ENCODE measurements at regions not wholly inside any gene's neighbourhood (a gene's known extent, or its start where the extent isn't known, plus 50 kb on each side); places are given as distances from the start of the nearest gene placed in this dataset.

- Histone ChIP-seq H3K4me3 (ENCODE audit: low read length) (no peak overlapping the region), H3K27ac (ENCODE audit: low read depth, low read length) (no peak overlapping the region), H3K27me3 (ENCODE audit: control insufficient read depth, insufficient read depth, low read length) (no peaks in the 10 kb centered on the region), H3K4me1 (ENCODE audit: control insufficient read depth, insufficient read depth, low read length) (no peaks in the 10 kb centered on the region), H3K9ac (ENCODE audit: low read length) (no peak overlapping the region), H3K36me3 (ENCODE audit: control insufficient read depth, insufficient read depth, low read length) (no peaks in the 10 kb centered on the region)
Observed at GRCh38 chr10:64454962-64455361, 933.8 kb downstream of the REEP3 start.

DNA sequence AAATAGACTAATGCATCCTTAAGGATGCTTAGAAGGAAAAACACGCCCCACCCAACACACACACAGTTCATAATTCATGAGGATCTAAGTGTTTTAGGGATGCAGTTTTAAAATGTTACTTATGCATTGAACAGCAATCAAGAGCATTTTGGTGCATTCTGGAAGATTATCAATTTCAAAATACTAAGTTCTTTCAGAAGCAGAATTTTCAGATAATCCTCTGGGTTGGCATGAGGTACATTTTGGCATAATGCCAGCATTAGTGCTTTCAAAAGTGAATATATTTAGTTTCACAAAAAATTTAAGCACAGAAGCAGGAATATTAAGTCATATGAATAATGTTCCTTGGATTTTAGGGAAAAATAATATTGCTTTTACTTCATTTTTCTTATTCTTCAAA lies 937.1 kb downstream of the REEP3 start:
- Histone ChIP-seq H3K4me3 (ENCODE audit: low read length) (no peak overlapping the region), H3K27ac (ENCODE audit: low read depth, low read length) (no peak overlapping the region), H3K27me3 (ENCODE audit: control insufficient read depth, insufficient read depth, low read length) (no peaks in the 10 kb centered on the region), H3K9ac (ENCODE audit: low read length) (no peak overlapping the region), H3K36me3 (ENCODE audit: control insufficient read depth, insufficient read depth, low read length) (no peaks in the 10 kb centered on the region), H3K4me1 (ENCODE audit: control insufficient read depth, insufficient read depth, low read length) (no peaks in the 10 kb centered on the region)

DNA sequence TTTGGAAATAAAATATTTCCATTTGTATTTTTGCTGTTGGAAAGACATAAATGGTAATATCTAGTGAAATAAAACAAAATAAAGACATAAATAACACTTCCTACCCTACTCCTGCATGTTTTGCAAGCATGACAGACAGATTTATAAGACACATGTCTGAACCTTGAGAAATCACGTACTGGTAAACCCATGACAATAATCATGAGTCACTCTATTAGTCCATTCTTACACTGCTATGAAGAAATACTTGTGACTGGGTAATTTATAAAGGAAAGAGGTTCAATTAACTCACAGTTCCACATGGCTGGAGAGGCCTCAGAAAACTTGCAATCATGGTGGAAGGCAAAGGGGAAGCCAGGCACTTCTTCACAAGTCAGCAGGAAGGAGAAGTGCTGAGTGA lies 942.2 kb downstream of the REEP3 start:
- no peak overlapping the region for H3K9ac ChIP-seq (ENCODE audit: low read length)
- no peaks in the 10 kb centered on the region for H3K4me1 ChIP-seq (ENCODE audit: control insufficient read depth, insufficient read depth, low read length)
- no peaks in the 10 kb centered on the region for H3K36me3 ChIP-seq (ENCODE audit: control insufficient read depth, insufficient read depth, low read length)
- H3K4me3 ChIP-seq (ENCODE audit: low read length) = no peak overlapping the region
- H3K27ac ChIP-seq (ENCODE audit: low read depth, low read length) = no peak overlapping the region
- H3K27me3 ChIP-seq (ENCODE audit: control insufficient read depth, insufficient read depth, low read length) = no peaks in the 10 kb centered on the region

DNA sequence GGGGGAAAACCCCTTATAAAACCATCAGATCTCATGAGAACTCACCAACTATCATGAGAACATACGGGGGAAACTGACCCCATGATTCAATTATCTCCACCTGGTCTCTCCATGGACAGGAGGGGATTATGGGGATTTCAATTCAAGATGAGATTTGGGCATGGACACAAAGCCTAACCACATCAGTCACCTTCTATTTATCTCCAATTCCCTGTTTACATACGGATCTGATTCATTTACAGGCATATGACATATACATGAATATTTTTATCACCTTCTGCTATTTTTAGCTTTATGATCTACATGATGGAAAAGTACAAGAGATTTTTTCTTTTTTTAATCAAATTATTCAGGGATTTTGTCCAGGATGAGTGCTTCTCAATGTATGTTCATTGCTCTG lies 944.5 kb downstream of the REEP3 start:
- H3K4me3 ChIP-seq (ENCODE audit: low read length) = no peak overlapping the region
- no peaks in the 10 kb centered on the region for H3K4me1 ChIP-seq (ENCODE audit: control insufficient read depth, insufficient read depth, low read length)
- H3K9ac ChIP-seq (ENCODE audit: low read length) = no peak overlapping the region
- H3K27ac ChIP-seq (ENCODE audit: low read depth, low read length) = no peak overlapping the region
- H3K27me3 ChIP-seq (ENCODE audit: control insufficient read depth, insufficient read depth, low read length) = no peaks in the 10 kb centered on the region
- no peaks in the 10 kb centered on the region for H3K36me3 ChIP-seq (ENCODE audit: control insufficient read depth, insufficient read depth, low read length)

DNA sequence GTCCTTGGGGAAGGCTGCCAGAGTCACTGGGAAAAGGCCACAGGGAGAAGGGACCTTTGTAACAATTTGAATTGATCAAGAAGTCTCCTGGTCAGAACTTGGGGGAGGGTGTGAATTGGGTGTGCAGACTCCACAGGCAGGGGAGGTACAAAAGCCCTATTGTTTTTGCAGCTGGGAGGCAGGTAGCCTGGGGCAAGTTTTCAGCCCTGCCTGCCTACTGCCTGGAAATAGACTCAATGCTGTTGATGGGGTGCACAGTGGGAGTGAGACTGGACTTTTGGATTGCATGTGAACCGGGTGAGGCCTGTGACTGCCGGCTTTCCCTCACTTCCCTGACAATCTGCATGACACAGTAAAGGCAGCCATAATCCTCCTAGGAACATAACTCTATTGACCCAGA lies 947.0 kb downstream of the REEP3 start:
- Histone ChIP-seq H3K4me3 (ENCODE audit: low read length) (no peak overlapping the region), H3K36me3 (ENCODE audit: control insufficient read depth, insufficient read depth, low read length) (no peaks in the 10 kb centered on the region), H3K27me3 (ENCODE audit: control insufficient read depth, insufficient read depth, low read length) (no peaks in the 10 kb centered on the region), H3K4me1 (ENCODE audit: control insufficient read depth, insufficient read depth, low read length) (no peaks in the 10 kb centered on the region), H3K27ac (ENCODE audit: low read depth, low read length) (no peak overlapping the region), H3K9ac (ENCODE audit: low read length) (no peak overlapping the region)

DNA sequence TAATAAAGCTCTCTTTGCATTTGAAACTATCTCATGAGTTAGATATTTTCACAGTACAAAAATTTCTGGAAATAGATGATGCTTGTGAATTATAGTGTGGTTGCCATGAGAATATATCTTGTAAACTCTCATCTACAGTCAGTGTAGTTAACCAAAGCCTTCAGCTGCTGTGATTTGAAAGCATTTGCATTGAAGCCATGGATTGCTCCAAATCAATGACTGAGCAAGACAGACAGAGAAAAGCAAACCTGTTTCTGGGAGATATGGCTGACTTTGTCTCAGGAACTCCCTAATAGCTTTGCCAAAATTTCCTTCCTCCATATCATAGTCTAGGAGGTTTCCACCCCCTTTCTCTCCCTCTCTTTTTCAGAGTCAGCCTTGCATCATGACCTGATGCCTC lies 955.3 kb downstream of the REEP3 start:
- Histone ChIP-seq H3K9ac (ENCODE audit: low read length) (no peak overlapping the region), H3K27ac (ENCODE audit: low read depth, low read length) (no peak overlapping the region)

DNA sequence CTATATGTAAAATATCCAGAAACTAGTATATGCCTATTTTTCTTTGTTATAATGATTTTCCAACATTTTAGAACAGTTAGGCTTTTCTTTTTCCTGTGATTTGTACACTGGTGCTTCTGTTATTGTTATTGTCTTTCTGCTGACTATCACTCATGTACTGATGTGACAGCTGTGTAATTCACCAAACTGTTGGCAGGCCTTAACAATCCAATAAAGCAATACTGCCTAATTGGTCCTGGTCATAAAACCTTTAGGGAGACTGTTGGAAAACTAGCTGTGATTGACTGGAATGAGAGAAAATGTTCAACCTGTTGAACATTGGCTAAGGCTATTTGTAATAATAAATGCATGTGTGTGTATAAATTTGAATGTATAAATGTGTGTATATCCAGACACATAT lies 956.6 kb downstream of the REEP3 start:
- H3K4me1 ChIP-seq (ENCODE audit: control insufficient read depth, insufficient read depth, low read length) = no peaks in the 10 kb centered on the region
- H3K27ac ChIP-seq (ENCODE audit: low read depth, low read length) = no peak overlapping the region
- H3K36me3 ChIP-seq (ENCODE audit: control insufficient read depth, insufficient read depth, low read length) = no peaks in the 10 kb centered on the region
- H3K9ac ChIP-seq (ENCODE audit: low read length) = no peak overlapping the region
- no peaks in the 10 kb centered on the region for H3K27me3 ChIP-seq (ENCODE audit: control insufficient read depth, insufficient read depth, low read length)
- no peak overlapping the region for H3K4me3 ChIP-seq (ENCODE audit: low read length)

More for the DNA sequence above, 955.3 kb downstream of the REEP3 start:
- H3K4me1 ChIP-seq (ENCODE audit: control insufficient read depth, insufficient read depth, low read length) = no peaks in the 10 kb centered on the region
- H3K4me3 ChIP-seq (ENCODE audit: low read length) = no peak overlapping the region
- no peaks in the 10 kb centered on the region for H3K27me3 ChIP-seq (ENCODE audit: control insufficient read depth, insufficient read depth, low read length)
- no peaks in the 10 kb centered on the region for H3K36me3 ChIP-seq (ENCODE audit: control insufficient read depth, insufficient read depth, low read length)

DNA sequence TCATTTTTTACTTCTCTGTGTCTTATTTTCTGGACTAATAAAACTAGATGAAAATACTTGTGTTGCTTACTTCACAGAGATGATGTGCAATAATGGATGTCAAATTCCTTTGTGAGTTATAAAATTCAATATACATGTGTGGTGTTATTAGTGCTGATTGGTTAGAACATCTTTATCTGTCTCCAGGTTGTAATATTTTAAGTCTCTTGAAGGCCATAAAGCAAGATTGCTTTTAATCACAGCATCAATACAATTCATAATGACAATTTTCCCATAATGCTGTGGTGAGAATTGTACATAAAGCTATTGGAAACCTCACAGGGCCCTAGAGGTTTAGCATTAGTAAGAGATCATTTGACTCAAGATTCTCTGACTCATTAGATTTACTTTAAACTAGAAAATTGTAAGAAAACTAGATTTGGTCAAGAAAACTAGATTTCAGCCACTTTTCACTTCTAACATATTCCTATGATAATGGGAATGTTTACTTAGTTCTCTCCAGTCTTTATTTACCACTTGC lies 963.7 kb downstream of the REEP3 start:
- Histone ChIP-seq H3K27ac (ENCODE audit: low read depth, low read length) (no peak overlapping the region), H3K36me3 (ENCODE audit: control insufficient read depth, insufficient read depth, low read length) (no peaks in the 10 kb centered on the region), H3K9ac (ENCODE audit: low read length) (no peak overlapping the region), H3K4me1 (ENCODE audit: control insufficient read depth, insufficient read depth, low read length) (no peaks in the 10 kb centered on the region), H3K4me3 (ENCODE audit: low read length) (no peak overlapping the region), H3K27me3 (ENCODE audit: control insufficient read depth, insufficient read depth, low read length) (no peaks in the 10 kb centered on the region)

DNA sequence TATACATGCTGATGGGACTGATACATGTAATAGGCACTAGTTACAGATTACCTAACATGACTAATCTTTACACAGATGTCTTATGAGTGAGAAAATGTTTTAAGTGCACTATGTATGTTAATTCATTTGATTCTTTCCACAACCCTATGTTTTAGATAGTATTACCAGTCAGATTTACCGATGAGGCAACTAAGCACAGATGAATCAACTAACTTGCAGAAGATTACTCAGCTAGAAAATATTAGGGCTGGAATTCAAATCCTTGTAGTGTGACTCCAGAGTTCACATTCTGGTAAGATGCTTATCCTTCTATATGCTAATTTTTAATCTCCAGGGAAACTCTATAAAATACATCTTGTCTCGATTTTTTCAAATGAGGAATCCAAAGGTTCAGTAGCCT lies 964.9 kb downstream of the REEP3 start:
- Histone ChIP-seq H3K9ac (ENCODE audit: low read length) (no peak overlapping the region), H3K27me3 (ENCODE audit: control insufficient read depth, insufficient read depth, low read length) (no peaks in the 10 kb centered on the region), H3K4me3 (ENCODE audit: low read length) (no peak overlapping the region), H3K27ac (ENCODE audit: low read depth, low read length) (no peak overlapping the region), H3K4me1 (ENCODE audit: control insufficient read depth, insufficient read depth, low read length) (no peaks in the 10 kb centered on the region), H3K36me3 (ENCODE audit: control insufficient read depth, insufficient read depth, low read length) (no peaks in the 10 kb centered on the region)

- H3K4me1 ChIP-seq (ENCODE audit: control insufficient read depth, insufficient read depth, low read length) = no peaks in the 10 kb centered on the region
- H3K27me3 ChIP-seq (ENCODE audit: control insufficient read depth, insufficient read depth, low read length) = no peaks in the 10 kb centered on the region
- no peak overlapping the region for H3K9ac ChIP-seq (ENCODE audit: low read length)
- no peak overlapping the region for H3K4me3 ChIP-seq (ENCODE audit: low read length)
- H3K36me3 ChIP-seq (ENCODE audit: control insufficient read depth, insufficient read depth, low read length) = no peaks in the 10 kb centered on the region
- H3K27ac ChIP-seq (ENCODE audit: low read depth, low read length) = no peak overlapping the region
Observed at GRCh38 chr10:64486901-64487300, 965.7 kb downstream of the REEP3 start.

DNA sequence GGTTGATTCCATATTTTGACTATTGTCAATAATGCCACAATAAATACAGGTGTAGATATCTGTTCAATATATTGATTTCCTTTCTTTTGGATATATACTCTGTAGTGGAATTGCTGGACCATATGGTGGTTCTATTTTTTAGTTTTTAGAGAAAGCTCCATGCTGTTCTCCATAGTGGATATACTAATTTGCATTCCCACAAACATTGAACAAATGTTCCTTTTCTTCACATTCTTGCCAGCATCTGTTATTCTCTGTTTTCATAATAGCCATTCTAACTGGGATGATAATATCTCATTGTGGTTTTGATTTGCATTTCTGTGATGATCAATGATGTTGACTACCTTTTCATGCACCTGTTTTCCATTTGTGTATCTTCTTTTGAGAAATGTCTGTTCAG lies 973.7 kb downstream of the REEP3 start:
- Histone ChIP-seq H3K9ac (ENCODE audit: low read length) (no peak overlapping the region), H3K4me1 (ENCODE audit: control insufficient read depth, insufficient read depth, low read length) (no peaks in the 10 kb centered on the region), H3K36me3 (ENCODE audit: control insufficient read depth, insufficient read depth, low read length) (no peaks in the 10 kb centered on the region)

GRCh38 chr10:64497306-64497705 lies 976.1 kb downstream of the REEP3 start:
- H3K4me3 ChIP-seq (ENCODE audit: low read length) = no peak overlapping the region
- no peaks in the 10 kb centered on the region for H3K36me3 ChIP-seq (ENCODE audit: control insufficient read depth, insufficient read depth, low read length)
- H3K27ac ChIP-seq (ENCODE audit: low read depth, low read length) = no peak overlapping the region
- no peak overlapping the region for H3K9ac ChIP-seq (ENCODE audit: low read length)
- H3K27me3 ChIP-seq (ENCODE audit: control insufficient read depth, insufficient read depth, low read length) = no peaks in the 10 kb centered on the region
- no peaks in the 10 kb centered on the region for H3K4me1 ChIP-seq (ENCODE audit: control insufficient read depth, insufficient read depth, low read length)

More for the DNA sequence above, 973.7 kb downstream of the REEP3 start:
- no peak overlapping the region for H3K4me3 ChIP-seq (ENCODE audit: low read length)
- H3K27ac ChIP-seq (ENCODE audit: low read depth, low read length) = no peak overlapping the region
- H3K27me3 ChIP-seq (ENCODE audit: control insufficient read depth, insufficient read depth, low read length) = no peaks in the 10 kb centered on the region

DNA sequence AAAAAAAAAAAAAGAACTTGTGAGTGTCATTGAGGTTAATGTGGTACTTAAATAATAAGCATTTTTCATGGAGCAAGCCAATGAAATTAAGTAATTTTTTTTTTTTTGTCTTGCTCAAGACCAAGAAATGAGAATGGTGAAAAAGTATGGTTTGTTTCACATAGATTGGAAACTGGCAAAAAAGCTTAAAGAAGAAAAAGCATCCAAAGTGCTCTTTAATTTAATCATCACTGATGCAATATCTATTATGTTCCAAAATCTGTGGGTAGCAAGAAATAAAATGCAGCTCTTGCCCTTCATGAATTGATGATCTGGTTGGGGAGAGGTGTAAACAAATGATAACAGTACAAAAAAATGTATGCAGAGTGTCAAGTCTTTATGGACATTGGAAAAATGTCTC lies 980.6 kb downstream of the REEP3 start:
- H3K4me1 ChIP-seq (ENCODE audit: control insufficient read depth, insufficient read depth, low read length) = no peaks in the 10 kb centered on the region

More for the DNA sequence above, 980.6 kb downstream of the REEP3 start:
- Histone ChIP-seq H3K27ac (ENCODE audit: low read depth, low read length) (no peak overlapping the region), H3K27me3 (ENCODE audit: control insufficient read depth, insufficient read depth, low read length) (no peaks in the 10 kb centered on the region), H3K9ac (ENCODE audit: low read length) (no peak overlapping the region), H3K36me3 (ENCODE audit: control insufficient read depth, insufficient read depth, low read length) (no peaks in the 10 kb centered on the region), H3K4me3 (ENCODE audit: low read length) (no peak overlapping the region)
